Activated CD8-positive, alpha-beta memory T cell treated with anti-CD3 and anti-CD28 coated beads for 4 hours (primary cell): ENCODE measurements at regions not wholly inside any gene's neighbourhood (a gene's known extent, or its start where the extent isn't known, plus 50 kb on each side); places are given as distances from the start of the nearest gene placed in this dataset.

Experiments
- DNase-seq, 2 donors: peaks; one replicate each; pipeline ENCODE4 v3.0.0-alpha.2; 2020; ENCODE audit warnings: low read depth in 2 of 2

- DNase-seq, result no peak
These were observed 189.8 kb downstream of the INSIG2 start for GRCh38 chr2:118278046-118278445.

DNA sequence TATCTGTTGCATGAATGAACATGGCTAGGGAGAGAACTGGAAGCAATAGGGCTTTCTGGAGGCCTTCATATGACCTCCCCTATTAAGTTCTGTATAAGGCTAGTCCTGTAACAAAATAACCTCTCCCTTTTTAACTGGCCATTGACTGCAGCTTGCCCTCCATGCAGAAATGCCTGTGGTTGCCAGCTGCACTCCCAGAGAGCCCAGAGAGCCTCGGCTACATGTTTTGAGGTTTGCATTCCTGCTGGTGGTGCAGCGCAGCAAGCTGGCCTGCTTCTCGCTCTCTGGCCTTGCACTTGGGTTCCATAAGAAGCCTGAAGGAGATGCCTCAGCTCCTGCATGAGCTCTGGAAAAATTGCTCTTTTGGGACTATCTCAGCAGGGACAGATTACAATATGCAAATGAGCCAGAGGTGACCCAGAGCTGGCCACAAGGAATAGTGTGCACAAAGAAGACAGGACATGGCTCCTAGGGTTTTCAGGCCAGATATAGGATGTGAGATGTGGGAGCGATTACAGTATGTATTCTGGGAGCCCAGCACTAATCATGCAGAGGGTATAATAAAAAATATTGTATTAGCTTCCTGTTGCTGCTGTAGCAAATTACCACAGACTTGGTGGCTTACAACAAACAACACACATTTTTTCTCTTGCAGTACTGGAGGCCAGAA lies 186.7 kb downstream of the INSIG2 start:
- no peak for DNase-seq

GRCh38 chr2:118272391-118272790 lies 184.1 kb downstream of the INSIG2 start:
- no peak for DNase-seq

- no peak for DNase-seq
These were observed 181.3 kb downstream of the INSIG2 start for GRCh38 chr2:118269408-118270051.

DNA sequence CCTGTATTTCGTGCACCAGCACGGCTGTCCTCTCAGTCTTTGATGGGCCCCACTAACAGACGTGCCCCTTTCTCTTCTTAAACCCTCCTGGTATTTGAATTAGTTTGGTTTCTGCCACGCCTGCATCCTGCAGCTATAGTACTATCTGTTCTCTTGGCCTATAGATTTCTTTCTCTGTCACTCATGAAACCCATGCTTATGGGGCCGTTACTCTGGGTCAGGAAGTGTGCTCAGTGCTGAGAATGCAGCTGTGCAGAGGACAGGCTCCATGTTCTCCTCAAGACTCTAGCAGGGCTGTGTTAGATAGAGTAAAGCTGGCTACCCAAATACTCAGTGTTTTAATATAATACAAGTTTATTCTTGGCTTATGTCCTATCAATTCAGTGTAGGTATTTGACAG lies 180.0 kb downstream of the INSIG2 start:
- DNase-seq, result no peak

- DNase-seq, result no peak
These were observed 177.7 kb downstream of the INSIG2 start for GRCh38 chr2:118265873-118266455.

DNA sequence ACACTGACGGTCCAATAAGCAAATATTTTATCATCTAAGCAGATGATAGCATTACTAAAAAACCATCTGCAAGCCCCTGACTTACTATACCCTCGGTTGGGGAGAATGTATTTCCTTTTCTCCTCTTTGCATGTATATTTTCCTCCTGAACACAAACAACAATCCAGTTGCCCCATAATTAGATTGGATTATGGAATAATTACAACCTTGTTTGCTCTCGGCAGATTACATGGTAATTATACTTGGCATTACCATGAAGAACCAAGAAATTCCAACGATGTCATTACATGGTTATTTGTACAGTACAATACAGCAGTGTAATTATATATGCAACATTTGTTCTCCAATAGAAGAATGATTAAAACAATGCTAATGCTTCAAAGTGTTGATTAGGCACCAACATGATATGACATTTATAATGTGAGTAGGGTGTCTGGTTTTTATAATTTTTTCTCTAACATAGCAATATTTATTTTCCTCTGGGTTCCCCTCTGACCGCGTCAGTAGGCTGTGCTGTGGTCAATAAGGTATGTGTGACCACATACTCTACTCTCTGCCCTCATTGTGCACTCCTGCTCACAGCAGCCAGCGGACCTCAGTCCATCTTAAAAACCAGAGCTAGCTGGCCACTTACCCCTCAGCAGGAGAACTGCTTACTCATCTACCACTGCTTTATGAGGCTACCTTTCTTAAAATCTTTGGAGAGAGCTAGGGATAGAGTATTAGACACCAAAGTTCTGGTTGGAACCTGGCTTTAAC lies 176.1 kb downstream of the INSIG2 start:
- no peak for DNase-seq

DNA sequence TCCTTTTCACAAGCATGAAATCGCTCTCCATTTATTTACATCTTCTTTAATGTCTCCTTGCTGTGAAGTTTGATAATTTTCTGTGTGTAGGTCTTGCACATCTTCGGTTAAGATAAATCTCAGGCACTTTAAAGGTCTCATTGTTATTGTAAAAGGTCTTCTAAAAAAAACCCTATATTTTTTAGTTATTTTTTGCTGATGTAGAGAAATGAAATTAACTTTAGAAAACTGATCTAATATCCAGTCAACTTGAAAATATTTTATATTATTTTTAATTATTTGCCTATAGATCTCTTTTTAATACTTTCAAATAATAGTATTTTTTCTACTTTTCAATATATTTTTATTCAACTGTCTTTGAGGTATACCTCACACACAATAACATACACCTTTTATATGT lies 169.4 kb downstream of the INSIG2 start:
- DNase-seq, result no peak

DNA sequence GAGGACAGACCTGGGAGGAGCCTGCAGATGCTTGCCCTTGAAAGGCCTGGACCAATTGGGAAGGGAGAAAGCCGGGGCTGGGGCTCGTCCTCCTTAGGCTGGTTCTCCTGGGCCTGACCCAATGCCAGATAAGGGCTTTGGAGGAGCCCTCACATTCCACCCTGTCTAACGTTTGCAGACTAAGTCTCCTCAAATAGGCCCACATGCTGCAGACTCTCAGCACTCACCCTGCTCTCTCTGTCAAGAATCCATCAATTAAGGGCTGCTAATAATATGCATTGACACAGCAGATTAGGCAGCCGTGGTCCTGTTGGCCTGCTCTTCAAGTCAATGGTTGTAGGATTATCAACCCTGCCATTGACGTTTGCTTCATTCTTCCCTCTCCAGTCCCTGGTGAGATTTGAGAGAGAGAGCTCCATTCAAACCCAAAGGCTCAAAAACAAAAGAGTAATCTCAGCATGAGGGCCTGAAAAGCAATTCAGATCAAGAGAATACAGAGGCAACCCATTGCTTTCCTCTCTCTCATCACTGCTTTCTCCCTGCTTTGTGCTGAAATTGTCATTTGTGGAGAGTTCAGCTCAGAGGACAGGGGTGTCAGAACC lies 167.6 kb downstream of the INSIG2 start:
- no peak for DNase-seq

DNA sequence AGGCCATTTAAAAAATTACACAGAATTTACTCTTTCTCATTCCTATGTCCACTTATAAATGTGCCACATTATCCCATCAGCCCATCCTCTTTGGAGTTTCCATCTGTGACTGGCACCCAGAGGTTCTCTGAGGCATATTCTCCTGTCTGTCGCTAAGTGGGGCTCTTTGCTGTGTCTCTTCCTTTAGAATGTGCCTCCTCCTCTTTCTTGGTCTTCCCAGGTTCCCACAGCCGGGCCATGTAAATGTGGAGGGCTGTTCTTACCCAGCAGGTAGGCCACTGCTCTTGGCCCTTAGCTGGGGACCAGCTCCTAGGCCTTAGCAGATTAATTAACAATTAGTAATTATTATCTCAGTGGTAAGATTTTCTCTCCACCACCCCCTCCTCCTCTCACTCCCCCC lies 167.0 kb downstream of the INSIG2 start:
- no peak for DNase-seq

DNA sequence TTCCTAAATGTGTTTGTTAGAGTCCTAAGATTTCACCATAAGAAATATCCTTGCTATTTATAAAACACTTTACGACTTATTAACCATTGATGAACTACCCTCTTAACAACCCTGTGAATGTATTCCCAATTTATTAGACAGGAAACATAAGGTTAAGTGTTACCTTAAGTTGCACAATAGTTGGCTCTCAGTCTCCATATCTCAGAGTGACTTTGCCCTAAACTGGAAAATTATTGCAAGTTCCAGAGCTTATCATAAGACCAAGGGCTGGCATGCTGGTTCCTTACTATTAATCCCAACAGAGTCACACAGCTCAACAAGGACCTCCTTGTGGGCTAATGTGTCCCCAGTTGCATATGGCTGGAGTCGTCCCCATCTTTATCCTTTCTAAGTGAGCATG lies 165.8 kb downstream of the INSIG2 start:
- DNase-seq, result no peak

DNA sequence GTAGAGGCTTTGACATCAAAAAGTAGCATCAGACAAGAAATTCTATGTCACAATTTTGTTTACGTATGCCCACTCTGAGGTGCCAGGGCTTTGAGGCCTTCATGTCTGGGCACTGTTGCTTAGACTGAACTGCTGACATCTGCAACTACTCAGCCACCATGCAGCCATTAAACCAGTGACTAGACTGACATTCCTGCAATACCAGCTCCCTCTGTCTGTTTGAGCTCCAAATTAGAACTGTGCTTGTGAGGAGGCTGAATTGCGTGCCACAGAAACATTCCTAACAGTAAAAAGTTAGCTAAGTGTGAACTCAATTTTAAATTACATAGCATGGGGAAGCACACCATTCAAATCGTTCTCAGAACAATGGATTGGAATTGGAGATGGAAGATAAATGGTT lies 163.2 kb downstream of the INSIG2 start:
- no peak for DNase-seq

DNA sequence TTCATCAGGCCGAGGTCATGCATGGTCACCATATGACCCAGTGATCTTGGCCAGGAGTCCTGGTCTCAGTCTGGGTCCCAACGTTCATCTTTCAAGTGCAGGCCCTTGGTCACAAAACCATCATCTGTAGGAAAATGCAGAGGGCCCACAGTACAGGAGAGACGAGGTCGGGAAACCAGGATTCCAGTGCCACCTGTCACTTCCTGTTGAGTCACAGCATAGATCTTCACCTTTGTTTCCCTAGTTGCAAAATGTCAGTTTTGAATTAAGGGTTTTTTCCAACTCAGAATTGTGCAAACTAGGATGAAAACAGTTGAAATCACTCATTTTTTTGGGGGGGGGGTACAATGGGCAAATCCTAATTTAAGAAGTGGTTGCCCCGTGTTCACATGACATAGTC lies 162.2 kb downstream of the INSIG2 start:
- no peak for DNase-seq

DNA sequence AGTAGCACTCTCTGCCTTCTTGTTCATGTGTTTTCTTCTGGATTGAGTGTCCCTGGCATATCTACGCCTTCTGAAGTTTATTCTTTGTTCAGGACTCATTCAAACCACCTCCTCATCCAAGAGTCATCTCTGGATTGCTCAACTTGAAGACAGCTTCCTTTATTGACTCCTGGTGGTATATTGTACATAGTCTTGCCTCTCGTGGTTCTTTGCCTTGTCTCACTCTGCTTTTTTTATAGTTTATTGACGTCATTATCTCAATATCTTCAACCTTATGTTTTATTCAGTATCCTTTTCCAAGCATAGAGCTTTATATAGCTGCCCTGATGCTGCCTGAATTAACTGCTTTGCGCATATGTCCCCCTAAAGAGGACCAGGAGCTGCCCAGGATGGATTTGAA lies 161.7 kb downstream of the INSIG2 start:
- DNase-seq, result no peak

DNA sequence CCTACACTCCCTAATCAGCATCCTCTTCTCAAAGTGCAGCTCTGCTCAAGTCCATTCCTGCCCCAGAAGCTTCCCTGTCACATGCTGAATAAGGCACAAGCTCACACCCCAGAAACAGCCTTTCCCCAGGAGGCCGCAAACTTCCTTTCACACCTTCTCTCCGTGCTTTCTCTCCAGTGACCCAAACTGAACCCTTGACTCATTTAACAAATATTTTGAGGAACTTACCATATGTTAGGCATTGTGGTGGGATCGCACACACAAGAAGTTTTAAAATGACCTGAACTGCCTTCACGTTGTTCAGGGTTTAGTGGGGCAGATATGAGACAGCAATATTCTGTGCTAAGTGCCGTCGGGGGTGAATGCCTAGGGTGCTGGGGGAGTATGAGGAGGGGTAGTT lies 161.3 kb downstream of the INSIG2 start:
- DNase-seq, result no peak

DNA sequence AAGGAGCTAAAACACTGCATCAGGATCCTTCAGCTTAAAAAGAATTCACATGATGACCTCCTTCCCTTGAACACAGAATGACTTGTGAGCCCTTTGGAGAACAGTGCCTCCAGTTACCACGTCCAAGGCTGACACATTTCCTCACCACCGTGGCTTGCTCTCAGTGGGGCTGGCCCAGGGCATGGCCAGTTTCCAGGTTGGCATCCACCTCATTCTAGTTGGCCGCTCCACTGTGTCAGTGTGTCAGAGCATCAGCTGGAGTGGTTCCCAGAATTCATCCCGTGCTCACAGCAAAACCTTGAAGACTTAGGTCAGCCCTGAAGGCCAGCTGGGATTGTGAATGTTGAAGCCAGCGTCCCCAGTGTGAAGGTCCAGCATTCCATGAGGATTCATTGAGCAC lies 158.5 kb downstream of the INSIG2 start:
- DNase-seq, result no peak

GRCh38 chr2:118246079-118246478 lies 157.8 kb downstream of the INSIG2 start:
- no peak for DNase-seq

GRCh38 chr2:118244686-118245085 lies 156.4 kb downstream of the INSIG2 start:
- no peak for DNase-seq

DNA sequence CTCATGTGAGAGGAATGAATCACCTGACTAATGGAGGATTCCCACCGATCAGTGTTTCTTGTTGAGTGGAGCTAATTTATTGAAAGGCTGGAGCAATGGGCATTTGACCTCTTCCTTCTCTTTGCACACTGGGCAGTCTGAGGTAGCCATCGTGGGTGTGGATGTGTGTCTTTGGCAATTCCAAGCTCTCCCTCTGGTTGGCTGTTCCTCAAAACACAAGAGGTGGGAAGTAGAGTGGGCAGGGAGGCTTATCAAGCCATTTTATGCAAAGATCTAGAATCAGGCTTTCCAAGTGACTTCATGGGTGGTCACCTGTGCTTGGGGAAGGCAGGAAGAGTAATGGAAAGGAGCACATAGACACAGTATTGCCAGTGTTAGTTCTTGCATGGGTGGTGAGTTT lies 154.8 kb downstream of the INSIG2 start:
- no peak for DNase-seq

- no peak for DNase-seq
These were observed 153.9 kb downstream of the INSIG2 start for GRCh38 chr2:118242216-118242615.

DNA sequence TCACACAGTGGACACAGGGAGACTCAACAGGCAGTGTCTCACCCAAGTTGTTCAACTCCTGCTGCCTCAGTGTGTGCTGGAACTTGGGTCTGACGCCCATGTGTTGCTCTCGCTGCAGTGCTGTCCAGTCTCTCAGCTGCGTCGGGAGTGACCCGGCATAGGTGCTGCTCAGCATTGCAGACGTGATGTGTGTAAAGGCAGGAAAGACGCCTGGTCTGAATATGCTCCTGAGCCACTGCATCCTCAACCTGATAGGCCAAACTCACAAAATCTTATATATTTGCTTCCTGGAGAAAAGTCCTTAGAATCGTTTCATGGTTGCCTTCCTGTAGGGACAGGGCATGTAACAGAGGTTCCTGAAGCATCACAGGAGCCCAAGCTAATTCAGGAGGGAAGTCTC lies 152.9 kb downstream of the INSIG2 start:
- no peak for DNase-seq

DNA sequence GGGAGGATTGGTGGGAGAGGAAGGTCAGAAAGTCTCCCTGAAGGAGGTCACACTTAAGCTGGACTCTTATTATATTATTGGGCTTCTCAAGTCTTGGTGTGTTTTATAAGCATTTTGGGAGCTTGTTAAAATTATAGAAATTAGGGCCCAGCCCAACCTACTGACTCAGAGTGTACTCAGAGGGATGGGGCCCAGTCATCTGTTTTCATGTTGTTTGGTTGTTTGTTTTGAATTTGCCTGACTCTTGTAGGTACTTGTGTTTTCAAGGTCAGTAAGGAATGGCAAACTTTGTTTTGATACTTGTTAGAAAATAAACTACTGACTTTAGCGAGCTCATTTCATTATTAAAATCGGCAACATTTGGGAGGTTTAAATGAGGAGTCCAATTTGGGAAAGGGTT lies 152.0 kb downstream of the INSIG2 start:
- DNase-seq, result no peak
